Astrocyte (in vitro differentiated cells and primary cell): ENCODE measurements at regions not wholly inside any gene's neighbourhood (a gene's known extent, or its start where the extent isn't known, plus 50 kb on each side); places are given as distances from the start of the nearest gene placed in this dataset.

Experiments used
- DNase-seq: peaks from one replicate; pipeline ENCODE4 v3.0.0-alpha.2; 2010; ENCODE audit warnings: low read depth
- FAIRE-seq: peaks from 2 replicates; lab custom pipeline; 2011; peaks lifted over from hg19 to GRCh38; lab: Jason Lieb, UNC
- H2AFZ ChIP-seq: 2 replicates; pipeline ENCODE4 v1.6.0; 2012; ENCODE audit warnings: low read depth, low read length, inconsistent platforms
- H3K27ac ChIP-seq: 2 replicates; pipeline ENCODE4 v1.5.1; 2011; ENCODE audit warnings: low read depth, low read length, inconsistent platforms
- H3K27me3 ChIP-seq: 2 replicates; pipeline ENCODE4 v1.6.0; 2011; ENCODE audit warnings: low read length, inconsistent platforms; ENCODE audit not compliant: insufficient read depth
- H3K36me3 ChIP-seq: 2 replicates; pipeline ENCODE4 v1.5.1; 2011; ENCODE audit warnings: low read length, inconsistent platforms; ENCODE audit not compliant: insufficient read depth
- H3K4me1 ChIP-seq: 2 replicates; pipeline ENCODE4 v1.5.1; 2011; ENCODE audit warnings: low read length, inconsistent platforms; ENCODE audit not compliant: insufficient read depth
- H3K4me2 ChIP-seq: 2 replicates; pipeline ENCODE4 v1.6.0; 2012; ENCODE audit warnings: low read length, inconsistent platforms
- H3K4me3 ChIP-seq: 2 replicates; pipeline ENCODE4 v1.5.1; 2011; ENCODE audit warnings: low read depth, mild to moderate bottlenecking, low read length, inconsistent platforms; ENCODE audit not compliant: insufficient read depth
- H3K79me2 ChIP-seq: 2 replicates; pipeline ENCODE4 v1.6.0; 2012; ENCODE audit warnings: mild to moderate bottlenecking, low read length, inconsistent platforms; ENCODE audit not compliant: insufficient read depth
- H3K9ac ChIP-seq: 2 replicates; pipeline ENCODE4 v1.6.0; 2012; ENCODE audit warnings: mild to moderate bottlenecking, low read length, inconsistent platforms
- H3K9me3 ChIP-seq: 2 replicates; pipeline ENCODE4 v1.5.1; 2012; ENCODE audit warnings: low read depth, mild to moderate bottlenecking, low read length, inconsistent platforms; ENCODE audit not compliant: insufficient read depth
- H4K20me1 ChIP-seq: 2 replicates; pipeline ENCODE4 v1.6.0; 2012; ENCODE audit warnings: low read length, inconsistent platforms; ENCODE audit not compliant: insufficient read depth
- H3K27ac Mint-ChIP-seq: one replicate; pipeline ENCODE4 v1.8.0; 2021; ENCODE audit warnings: mild to moderate bottlenecking, mixed read lengths; ENCODE audit not compliant: unreplicated experiment
- H3K27me3 Mint-ChIP-seq: one replicate; pipeline ENCODE4 v1.8.0; 2021; ENCODE audit warnings: low read depth, mixed read lengths; ENCODE audit not compliant: unreplicated experiment
- H3K36me3 Mint-ChIP-seq: one replicate; pipeline ENCODE4 v1.8.0; 2021; ENCODE audit warnings: low read depth, mixed read lengths; ENCODE audit not compliant: unreplicated experiment
- H3K4me1 Mint-ChIP-seq: one replicate; pipeline ENCODE4 v1.8.0; 2021; ENCODE audit warnings: low read depth, mixed read lengths; ENCODE audit not compliant: unreplicated experiment
- H3K4me3 Mint-ChIP-seq: one replicate; pipeline ENCODE4 v1.8.0; 2021; ENCODE audit warnings: mild to moderate bottlenecking, moderate library complexity, mixed read lengths; ENCODE audit not compliant: unreplicated experiment
- H3K9me3 Mint-ChIP-seq: one replicate; pipeline ENCODE4 v1.8.0; 2021; ENCODE audit warnings: mild to moderate bottlenecking, mixed read lengths; ENCODE audit not compliant: unreplicated experiment
- CTCF ChIP-seq: IDR thresholded peaks from 2 replicates; pipeline ENCODE4 v1.5.1; 2011; ENCODE audit warnings: low read depth, mild to moderate bottlenecking, inconsistent platforms, low read length, moderate library complexity; ENCODE audit not compliant: insufficient read depth
- EZH2 ChIP-seq: IDR thresholded peaks from 2 replicates; pipeline ENCODE4 v1.6.1; 2012; ENCODE audit warnings: mild to moderate bottlenecking, low read length, inconsistent platforms; ENCODE audit not compliant: insufficient read depth

GRCh38 chr2:183292028-183292427, 167.8 kb downstream of the NUP35 start:
- H2AFZ ChIP-seq: no peak overlapping the region
- no peaks in the 10 kb centered on the region for H4K20me1 ChIP-seq
- TF ChIP-seq EZH2 (no peak), CTCF (no peak)
- H3K9me3 ChIP-seq: no peaks in the 10 kb centered on the region
- FAIRE-seq (no peak), DNase-seq (no peak)
- H3K79me2 ChIP-seq: no peaks in the 10 kb centered on the region
- no peak overlapping the region for H3K9ac ChIP-seq
- no peak overlapping the region for H3K4me3 ChIP-seq
- Mint-ChIP-seq H3K4me3 (no peak overlapping the region), H3K27ac (no peak overlapping the region), H3K36me3 (no peaks in the 10 kb centered on the region), H3K27me3 (peaks cover 2% of the 10 kb centered on the region), H3K9me3 (no peaks in the 10 kb centered on the region), H3K4me1 (no peaks in the 10 kb centered on the region)
- H3K4me1 ChIP-seq: peaks cover 3% of the 10 kb centered on the region
- H3K27ac ChIP-seq: no peak overlapping the region
- H3K36me3 ChIP-seq: no peaks in the 10 kb centered on the region
- no peaks in the 10 kb centered on the region for H3K27me3 ChIP-seq
- peak overlapping the region; percentile 41 for H3K4me2 ChIP-seq

GRCh38 chr2:183339311-183339710, 215.1 kb downstream of the NUP35 start:
- Mint-ChIP-seq H3K9me3 (no peaks in the 10 kb centered on the region), H3K4me3 (no peak overlapping the region), H3K27ac (no peak overlapping the region), H3K27me3 (no peaks in the 10 kb centered on the region), H3K4me1 (no peaks in the 10 kb centered on the region), H3K36me3 (no peaks in the 10 kb centered on the region)
- Histone ChIP-seq H3K27me3 (no peaks in the 10 kb centered on the region), H3K4me3 (no peak overlapping the region), H3K9ac (no peak overlapping the region), H3K27ac (no peak overlapping the region), H3K36me3 (no peaks in the 10 kb centered on the region), H3K4me2 (no peak overlapping the region), H3K9me3 (no peaks in the 10 kb centered on the region), H4K20me1 (no peaks in the 10 kb centered on the region), H2AFZ (no peak overlapping the region), H3K4me1 (no peaks in the 10 kb centered on the region), H3K79me2 (no peaks in the 10 kb centered on the region)
- no peak for DNase-seq
- TF ChIP-seq EZH2: no peak
- no peak for TF ChIP-seq CTCF
- no peak for FAIRE-seq

- FAIRE-seq (no peak), DNase-seq (no peak)
- H3K4me2 ChIP-seq: no peak overlapping the region
- no peaks in the 10 kb centered on the region for H3K9me3 ChIP-seq
- Mint-ChIP-seq H3K27me3 (no peaks in the 10 kb centered on the region), H3K9me3 (no peaks in the 10 kb centered on the region), H3K27ac (no peak overlapping the region), H3K4me3 (no peak overlapping the region), H3K4me1 (peaks cover under 1% of the 10 kb centered on the region), H3K36me3 (no peaks in the 10 kb centered on the region)
- H3K27me3 ChIP-seq: no peaks in the 10 kb centered on the region
- no peak overlapping the region for H3K9ac ChIP-seq
- no peaks in the 10 kb centered on the region for H4K20me1 ChIP-seq
- H3K4me1 ChIP-seq: no peaks in the 10 kb centered on the region
- no peak overlapping the region for H3K4me3 ChIP-seq
- H3K79me2 ChIP-seq: no peaks in the 10 kb centered on the region
- no peak overlapping the region for H2AFZ ChIP-seq
- TF ChIP-seq EZH2 (no peak), CTCF (no peak)
- H3K27ac ChIP-seq: no peak overlapping the region
- H3K36me3 ChIP-seq: no peaks in the 10 kb centered on the region
Observed at GRCh38 chr2:183341057-183341456, 216.8 kb downstream of the NUP35 start.
